Mesendoderm (in vitro differentiated cells): ENCODE measurements at regions not wholly inside any gene's neighbourhood (a gene's known extent, or its start where the extent isn't known, plus 50 kb on each side); places are given as distances from the start of the nearest gene placed in this dataset.

Experiments used
- DNase-seq: peaks from one replicate; pipeline ENCODE4 v3.0.0; 2013
- H2AK5ac ChIP-seq: 2 replicates; pipeline ENCODE4 v1.6.1; 2013; ENCODE audit warnings: low read length, inconsistent platforms
- H2BK120ac ChIP-seq: 2 replicates; pipeline ENCODE4 v1.6.1; 2013; ENCODE audit warnings: low read depth, mild to moderate bottlenecking, low read length, moderate library complexity, mixed read lengths
- H2BK15ac ChIP-seq: replicated peaks from 2 replicates; pipeline ENCODE4 v1.6.1; 2013; ENCODE audit warnings: low read depth, mild to moderate bottlenecking, moderate library complexity
- H2BK5ac ChIP-seq: 2 replicates; pipeline ENCODE4 v1.6.1; 2013; ENCODE audit warnings: low read length, inconsistent platforms
- H3K18ac ChIP-seq: 2 replicates; pipeline ENCODE4 v1.6.1; 2013; ENCODE audit warnings: mild to moderate bottlenecking, low read length, mixed read lengths
- H3K23ac ChIP-seq: one replicate; pipeline ENCODE4 v1.6.1; 2013; ENCODE audit warnings: low read length
- H3K27ac ChIP-seq: 2 replicates; pipeline ENCODE4 v1.5.1; 2013; ENCODE audit warnings: low read depth, mild to moderate bottlenecking, inconsistent platforms, low read length, moderate library complexity
- H3K27me3 ChIP-seq: 2 replicates; pipeline ENCODE4 v1.6.1; 2013; ENCODE audit warnings: low read length, control low read depth, mild to moderate bottlenecking, inconsistent platforms; ENCODE audit not compliant: insufficient read depth, poor library complexity
- H3K36me3 ChIP-seq: 2 replicates; pipeline ENCODE4 v1.6.1; 2013; ENCODE audit warnings: low read length, inconsistent platforms; ENCODE audit not compliant: control insufficient read depth, insufficient read depth
- H3K4ac ChIP-seq: one replicate; pipeline ENCODE4 v1.6.1; 2013; ENCODE audit warnings: low read depth, mild to moderate bottlenecking, low read length, moderate library complexity
- H3K4me1 ChIP-seq: 2 replicates; pipeline ENCODE4 v1.6.1; 2013; ENCODE audit warnings: low read depth, low read length, inconsistent platforms; ENCODE audit not compliant: control insufficient read depth
- H3K4me2 ChIP-seq: 2 replicates; pipeline ENCODE4 v1.6.1; 2013; ENCODE audit warnings: low read length
- H3K4me3 ChIP-seq: 2 replicates; pipeline ENCODE4 v1.5.1; 2013; ENCODE audit warnings: mild to moderate bottlenecking, low read length
- H3K56ac ChIP-seq: one replicate; pipeline ENCODE4 v1.6.1; 2013; ENCODE audit warnings: low read length
- H3K79me1 ChIP-seq: 2 replicates; pipeline ENCODE4 v1.6.1; 2013; ENCODE audit warnings: low read length, inconsistent platforms
- H3K79me2 ChIP-seq: 2 replicates; pipeline ENCODE4 v1.6.1; 2013; ENCODE audit warnings: mild to moderate bottlenecking, low read length; ENCODE audit not compliant: control insufficient read depth, insufficient read depth
- H3K9ac ChIP-seq: 2 replicates; pipeline ENCODE4 v1.6.1; 2013; ENCODE audit warnings: low read length, inconsistent platforms
- H4K5ac ChIP-seq: one replicate; pipeline ENCODE4 v1.6.1; 2013; ENCODE audit warnings: low read length
- H4K8ac ChIP-seq: one replicate; pipeline ENCODE4 v1.6.1; 2013; ENCODE audit warnings: low read depth, mild to moderate bottlenecking, control low read depth, low read length, moderate library complexity
- WGBS: extraction: QIAGEN DNeasy Blood & Tissue Kit; methylation state at CpG from one replicate; pipeline ENCODE4 v1.1.7; 2013; ENCODE audit warnings: low lambda C conversion rate, missing lambda C conversion rate; ENCODE audit not compliant: insufficient coverage; ENCODE audit errors: extremely low coverage; 5-methylcytosine and 5-hydroxymethylcytosine counted together

GRCh38 chr17:34116306-34116705 lies 138.8 kb upstream of the CCL2 start:
- DNase-seq = peak; percentile 23
- no peak overlapping the region for H2BK15ac ChIP-seq
- no peaks in the 10 kb centered on the region for H3K79me2 ChIP-seq
- no peak overlapping the region for H3K27ac ChIP-seq
- no peak overlapping the region for H4K8ac ChIP-seq
- H3K56ac ChIP-seq = no peak overlapping the region
- no peak overlapping the region for H2BK5ac ChIP-seq
- no peak overlapping the region for H3K4ac ChIP-seq
- H3K18ac ChIP-seq = no peak overlapping the region
- no peak overlapping the region for H3K23ac ChIP-seq
- H4K5ac ChIP-seq = no peak overlapping the region
- no peaks in the 10 kb centered on the region for H3K27me3 ChIP-seq
- H3K4me1 ChIP-seq = no peaks in the 10 kb centered on the region
- no peak overlapping the region for H2AK5ac ChIP-seq
- no peak overlapping the region for H3K9ac ChIP-seq
- no peaks in the 10 kb centered on the region for H3K36me3 ChIP-seq
- H3K4me3 ChIP-seq = no peak overlapping the region
- H2BK120ac ChIP-seq = no peak overlapping the region
- H3K79me1 ChIP-seq = no peaks in the 10 kb centered on the region
- no peak overlapping the region for H3K4me2 ChIP-seq

GRCh38 chr17:34117332-34117731 lies 137.8 kb upstream of the CCL2 start:
- DNase-seq = no peak
- WGBS = no CpG with 5 or more reads among the region's 3 CpGs
- no peak overlapping the region for H2BK15ac ChIP-seq
- H3K79me1 ChIP-seq = no peaks in the 10 kb centered on the region
- H3K4me1 ChIP-seq = no peaks in the 10 kb centered on the region
- no peak overlapping the region for H4K5ac ChIP-seq
- no peak overlapping the region for H2BK5ac ChIP-seq
- no peak overlapping the region for H3K4me3 ChIP-seq
- no peaks in the 10 kb centered on the region for H3K79me2 ChIP-seq
- no peak overlapping the region for H3K27ac ChIP-seq
- no peaks in the 10 kb centered on the region for H3K27me3 ChIP-seq
- H2AK5ac ChIP-seq = no peak overlapping the region
- no peak overlapping the region for H3K4ac ChIP-seq
- no peaks in the 10 kb centered on the region for H3K36me3 ChIP-seq
- no peak overlapping the region for H3K4me2 ChIP-seq
- no peak overlapping the region for H2BK120ac ChIP-seq
- H3K18ac ChIP-seq = no peak overlapping the region
- H4K8ac ChIP-seq = no peak overlapping the region
- H3K56ac ChIP-seq = no peak overlapping the region
- no peak overlapping the region for H3K23ac ChIP-seq
- no peak overlapping the region for H3K9ac ChIP-seq

GRCh38 chr17:34117811-34118210 lies 137.3 kb upstream of the CCL2 start:
- Histone ChIP-seq H3K79me1 (no peaks in the 10 kb centered on the region), H3K79me2 (no peaks in the 10 kb centered on the region), H3K36me3 (no peaks in the 10 kb centered on the region), H3K4me1 (no peaks in the 10 kb centered on the region), H3K4me3 (no peak overlapping the region), H3K56ac (no peak overlapping the region), H3K27me3 (no peaks in the 10 kb centered on the region), H4K5ac (no peak overlapping the region), H3K4ac (no peak overlapping the region), H3K23ac (no peak overlapping the region), H3K9ac (no peak overlapping the region), H3K18ac (no peak overlapping the region), H3K4me2 (no peak overlapping the region), H2AK5ac (no peak overlapping the region), H2BK5ac (no peak overlapping the region), H2BK120ac (no peak overlapping the region), H4K8ac (no peak overlapping the region), H3K27ac (no peak overlapping the region), H2BK15ac (no peak overlapping the region)
- DNase-seq = peak; percentile 58
- no CpG with 5 or more reads among the region's 1 CpG for WGBS

- Histone ChIP-seq H3K9ac (no peak overlapping the region), H3K4me3 (no peak overlapping the region), H3K27ac (no peak overlapping the region), H3K79me2 (no peaks in the 10 kb centered on the region), H2BK15ac (no peak overlapping the region), H2BK120ac (no peak overlapping the region), H4K8ac (no peak overlapping the region), H3K23ac (no peak overlapping the region), H4K5ac (no peak overlapping the region), H3K56ac (no peak overlapping the region), H2BK5ac (no peak overlapping the region), H3K4ac (no peak overlapping the region), H3K4me1 (no peaks in the 10 kb centered on the region), H3K27me3 (no peaks in the 10 kb centered on the region), H3K4me2 (no peak overlapping the region), H3K36me3 (no peaks in the 10 kb centered on the region), H3K18ac (no peak overlapping the region), H3K79me1 (no peaks in the 10 kb centered on the region), H2AK5ac (no peak overlapping the region)
- no peak for DNase-seq
- no CpG with 5 or more reads among the region's 3 CpGs for WGBS
These were observed 136.5 kb upstream of the CCL2 start for GRCh38 chr17:34118564-34118963.

GRCh38 chr17:34121311-34121710 lies 133.8 kb upstream of the CCL2 start:
- Histone ChIP-seq H3K27ac (no peak overlapping the region), H2BK15ac (no peak overlapping the region), H3K56ac (no peak overlapping the region), H3K79me2 (no peaks in the 10 kb centered on the region), H3K4me1 (no peaks in the 10 kb centered on the region), H2BK5ac (no peak overlapping the region), H3K79me1 (no peaks in the 10 kb centered on the region), H3K18ac (no peak overlapping the region), H3K4ac (no peak overlapping the region), H4K5ac (no peak overlapping the region), H2AK5ac (no peak overlapping the region), H3K4me3 (no peak overlapping the region), H3K23ac (no peak overlapping the region), H3K36me3 (no peaks in the 10 kb centered on the region), H4K8ac (no peak overlapping the region), H3K9ac (no peak overlapping the region), H2BK120ac (no peak overlapping the region), H3K4me2 (no peak overlapping the region), H3K27me3 (no peaks in the 10 kb centered on the region)
- WGBS = no CpG with 5 or more reads among the region's 4 CpGs
- no peak for DNase-seq

GRCh38 chr17:34122515-34122914 lies 132.6 kb upstream of the CCL2 start:
- Histone ChIP-seq H3K23ac (no peak overlapping the region), H2BK15ac (no peak overlapping the region), H3K4me1 (no peaks in the 10 kb centered on the region), H3K4ac (no peak overlapping the region), H3K18ac (no peak overlapping the region), H3K36me3 (no peaks in the 10 kb centered on the region), H3K9ac (no peak overlapping the region), H3K4me2 (no peak overlapping the region), H3K4me3 (no peak overlapping the region), H2BK120ac (no peak overlapping the region), H2AK5ac (no peak overlapping the region), H3K27ac (no peak overlapping the region), H3K79me1 (no peaks in the 10 kb centered on the region), H3K27me3 (no peaks in the 10 kb centered on the region), H3K56ac (no peak overlapping the region), H4K8ac (no peak overlapping the region), H2BK5ac (no peak overlapping the region), H4K5ac (no peak overlapping the region), H3K79me2 (no peaks in the 10 kb centered on the region)
- no peak for DNase-seq
- no CpG with 5 or more reads among the region's 2 CpGs for WGBS
